ENCODE measurements at regions not wholly inside any gene's neighbourhood (a gene's known extent, or its start where the extent isn't known, plus 50 kb on each side); places are given as distances from the start of the nearest gene placed in this dataset.
"Not testable (repeated sequence)": the region's sequence is repeated elsewhere in the genome, so short reads cannot be mapped to it uniquely, and the experiment has no call there.

- no peak for DNase-seq (ENCODE audit: low spot score)
Observed at GRCh38 chr1:224533517-224533916, 82.6 kb upstream of the CNIH3 start.

GRCh38 chr1:224534731-224535130 lies 81.4 kb upstream of the CNIH3 start:
- no peak for DNase-seq (ENCODE audit: low spot score)

- DNase-seq (ENCODE audit: low spot score): no peak
Observed at GRCh38 chr1:224535641-224536040, 80.5 kb upstream of the CNIH3 start.

- DNase-seq (ENCODE audit: low spot score): no peak
Observed at GRCh38 chr1:224539971-224540370, 76.1 kb upstream of the CNIH3 start.

- DNase-seq (ENCODE audit: low spot score): peak; percentile 31
Observed at GRCh38 chr1:224540535-224540934, 75.6 kb upstream of the CNIH3 start.

GRCh38 chr1:224541072-224541790 lies 74.9 kb upstream of the CNIH3 start:
- DNase-seq (ENCODE audit: low spot score): no peak

GRCh38 chr1:224541901-224542630 lies 74.1 kb upstream of the CNIH3 start:
- no peak for DNase-seq (ENCODE audit: low spot score)

- DNase-seq (ENCODE audit: low spot score): peak; percentile 95
Observed at GRCh38 chr1:224542783-224543440, 73.2 kb upstream of the CNIH3 start.

- peak; percentile 56 for DNase-seq (ENCODE audit: low spot score)
Observed at GRCh38 chr1:224543453-224543852, 72.7 kb upstream of the CNIH3 start.

- DNase-seq (ENCODE audit: low spot score): no peak
Observed at GRCh38 chr1:224544346-224545110, 71.6 kb upstream of the CNIH3 start.

- DNase-seq (ENCODE audit: low spot score): no peak
Observed at GRCh38 chr1:224545571-224545970, 70.5 kb upstream of the CNIH3 start.

- DNase-seq (ENCODE audit: low spot score): no peak
Observed at GRCh38 chr1:224548676-224549075, 67.4 kb upstream of the CNIH3 start.

- DNase-seq (ENCODE audit: low spot score): not testable (repeated sequence)
Observed at GRCh38 chr1:224551189-224551588, 64.9 kb upstream of the CNIH3 start.

- no peak for DNase-seq (ENCODE audit: low spot score)
Observed at GRCh38 chr1:224554056-224554455, 62.1 kb upstream of the CNIH3 start.

GRCh38 chr1:224554620-224555259 lies 61.4 kb upstream of the CNIH3 start:
- no peak for DNase-seq (ENCODE audit: low spot score)

- DNase-seq (ENCODE audit: low spot score): no peak
Observed at GRCh38 chr1:224558904-224559303, 57.2 kb upstream of the CNIH3 start.

GRCh38 chr1:224559981-224560728 lies 56.0 kb upstream of the CNIH3 start:
- DNase-seq (ENCODE audit: low spot score): no peak

- DNase-seq (ENCODE audit: low spot score): not testable (repeated sequence)
Observed at GRCh38 chr1:224562881-224563280, 53.2 kb upstream of the CNIH3 start.

GRCh38 chr1:224563666-224564065 lies 52.5 kb upstream of the CNIH3 start:
- no peak for DNase-seq (ENCODE audit: low spot score)

- no peak for DNase-seq (ENCODE audit: low spot score)
Observed at GRCh38 chr1:224564454-224565084, 51.5 kb upstream of the CNIH3 start.

Measured in H4 (cell line).